ENCODE measurements at regions not wholly inside any gene's neighbourhood (a gene's known extent, or its start where the extent isn't known, plus 50 kb on each side); places are given as distances from the start of the nearest gene placed in this dataset. TPM values are rescaled to one million over a fixed set of nuclear protein-coding genes. Genes with fewer than 3 reads are reported as not detected.

DNA sequence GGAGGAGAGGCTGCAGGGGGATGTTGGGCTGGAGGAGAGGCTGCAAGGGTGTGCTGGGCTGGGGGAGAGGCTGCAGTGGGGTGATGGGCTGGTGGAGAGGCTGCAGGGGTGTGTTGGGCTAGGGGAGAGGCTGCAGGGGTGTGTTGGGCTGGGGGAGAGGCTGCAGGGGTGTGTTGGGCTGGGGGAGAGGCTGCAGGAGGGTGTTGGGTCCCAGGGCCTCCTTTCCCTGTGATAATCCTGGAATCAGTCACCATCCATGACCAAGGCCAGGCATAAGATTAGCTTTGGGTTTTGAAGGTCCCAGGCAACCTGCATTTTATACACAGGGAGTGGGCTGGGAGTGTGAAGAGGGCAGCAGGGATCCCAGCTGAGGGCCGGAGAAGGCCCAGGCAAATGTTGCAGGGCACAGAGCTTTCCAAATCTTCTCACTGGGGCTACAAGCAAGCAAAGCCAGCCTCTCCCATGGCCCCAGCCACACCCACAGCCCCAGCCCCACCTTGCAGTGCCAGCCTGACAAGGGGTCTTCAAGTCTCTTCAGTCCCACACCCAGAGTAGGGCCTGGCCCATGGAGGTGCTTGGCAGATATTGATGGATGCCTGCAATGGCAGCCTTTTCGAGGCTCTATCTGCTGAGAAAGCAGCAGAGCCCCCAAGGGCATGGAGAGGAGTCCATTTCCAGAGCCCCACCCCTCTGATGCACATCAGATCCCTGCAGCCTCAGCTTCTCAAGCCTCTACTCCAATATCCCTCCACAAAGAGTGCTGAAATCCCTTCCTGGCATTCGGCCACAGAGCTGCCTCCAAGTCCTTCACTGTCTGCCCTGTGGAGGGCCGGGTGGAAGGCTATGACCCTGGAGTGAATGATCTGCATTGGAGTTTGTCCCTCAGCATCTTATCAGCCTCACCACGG is 50.3 kb upstream of the GLI2 start:
- intact Hi-C loops (cut with DNase I): no loop called here
- H3K4me1 ChIP-seq: no peaks in the 10 kb centered on the region
- H3K27ac ChIP-seq: no peak overlapping the region
- TF ChIP-seq POLR2A (IDR thresholded peaks at IDR 0.05): no peak
- no peaks in the 10 kb centered on the region for H3K9me3 ChIP-seq
- 64 to 80% methylated on average over 1 to 5 of the region's 5 CpGs for WGBS, 2 donors
- no peak overlapping the region for H3K4me3 ChIP-seq (replicated peaks in 1 of 3)
- no peaks in the 10 kb centered on the region for H3K27me3 ChIP-seq
- H3K36me3 ChIP-seq: no peaks in the 10 kb centered on the region
- no peak for DNase-seq

Small RNAs in the stretch of these regions (small RNA-seq; reads per million reads assigned to genes)
- not detected for gene RF00019
